ENCODE measurements at regions not wholly inside any gene's neighbourhood (a gene's known extent, or its start where the extent isn't known, plus 50 kb on each side); places are given as distances from the start of the nearest gene placed in this dataset.

DNA sequence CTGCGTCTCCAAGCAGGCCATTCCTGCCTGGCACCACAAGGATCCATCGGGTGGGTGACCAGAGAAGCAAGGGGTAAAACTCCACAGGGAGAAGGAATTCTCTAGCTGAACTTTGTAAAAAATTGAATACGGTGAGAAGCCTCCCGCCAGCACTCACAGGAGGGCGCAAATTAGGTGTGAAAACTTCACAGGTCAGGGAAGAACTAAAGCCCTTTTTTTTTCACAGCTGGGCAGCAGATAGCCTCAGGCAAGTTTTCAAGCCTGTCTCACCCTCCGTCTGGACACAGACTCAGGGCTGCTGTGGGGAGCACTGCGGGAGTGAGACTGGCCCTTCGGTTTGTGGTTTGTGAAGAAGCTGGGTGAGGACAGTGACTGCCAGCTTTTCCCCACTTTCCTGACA, 224.1 kb upstream of the FGF16 start:
- no peak for TF ChIP-seq EZH2 (IDR thresholded peaks at IDR 0.05; ENCODE audit: low read length)
- TF ChIP-seq, protein P1, sequence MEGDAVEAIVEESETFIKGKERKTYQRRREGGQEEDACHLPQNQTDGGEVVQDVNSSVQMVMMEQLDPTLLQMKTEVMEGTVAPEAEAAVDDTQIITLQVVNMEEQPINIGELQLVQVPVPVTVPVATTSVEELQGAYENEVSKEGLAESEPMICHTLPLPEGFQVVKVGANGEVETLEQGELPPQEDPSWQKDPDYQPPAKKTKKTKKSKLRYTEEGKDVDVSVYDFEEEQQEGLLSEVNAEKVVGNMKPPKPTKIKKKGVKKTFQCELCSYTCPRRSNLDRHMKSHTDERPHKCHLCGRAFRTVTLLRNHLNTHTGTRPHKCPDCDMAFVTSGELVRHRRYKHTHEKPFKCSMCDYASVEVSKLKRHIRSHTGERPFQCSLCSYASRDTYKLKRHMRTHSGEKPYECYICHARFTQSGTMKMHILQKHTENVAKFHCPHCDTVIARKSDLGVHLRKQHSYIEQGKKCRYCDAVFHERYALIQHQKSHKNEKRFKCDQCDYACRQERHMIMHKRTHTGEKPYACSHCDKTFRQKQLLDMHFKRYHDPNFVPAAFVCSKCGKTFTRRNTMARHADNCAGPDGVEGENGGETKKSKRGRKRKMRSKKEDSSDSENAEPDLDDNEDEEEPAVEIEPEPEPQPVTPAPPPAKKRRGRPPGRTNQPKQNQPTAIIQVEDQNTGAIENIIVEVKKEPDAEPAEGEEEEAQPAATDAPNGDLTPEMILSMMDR (optimal IDR thresholded peaks at IDR 0.05 in 1 of 3, IDR thresholded peaks at IDR 0.05 in 1 of 3, conservative IDR thresholded peaks at IDR 0.05 in 1 of 3; ENCODE audit: extremely low read depth in 1 of 3, insufficient read depth in 2 of 3, low read length in 3 of 3) = no peak
- no peak for DNase-seq (ENCODE audit: low read depth, low spot score)
- FAIRE-seq = no peak
- dilution Hi-C loops (cut with MboI; ENCODE audit: extremely low pct_ligation_motif_present, low sequenced_read_pairs) = no loop called here
- Histone ChIP-seq H3K36me3 (ENCODE audit: control insufficient read depth in 2 of 2, extremely low read depth in 1 of 2, insufficient read depth in 2 of 2, low read length in 2 of 2) (no peaks in the 10 kb centered on the region), H3K4me2 (ENCODE audit: control insufficient read depth, extremely low read depth, insufficient read depth, low read depth, low read length) (no peak overlapping the region), H3K9ac (ENCODE audit: control insufficient read depth, extremely low read depth, insufficient read depth, low read length) (no peak overlapping the region), H4K20me1 (ENCODE audit: control insufficient read depth, extremely low read depth, insufficient read depth, low read length) (no peaks in the 10 kb centered on the region), H3K9me1 (ENCODE audit: control insufficient read depth, extremely low read depth, insufficient read depth, low read length) (no peaks in the 10 kb centered on the region), H3K79me2 (ENCODE audit: control insufficient read depth, insufficient read depth, low read length) (no peaks in the 10 kb centered on the region), H3K27ac (ENCODE audit: control insufficient read depth, insufficient read depth, low read length) (no peak overlapping the region), H3K4me3 (ENCODE audit: control insufficient read depth in 2 of 3, extremely low read depth in 1 of 3, insufficient read depth in 2 of 3, low read depth in 1 of 3, low read length in 3 of 3) (no peak overlapping the region), H3K27me3 (ENCODE audit: control insufficient read depth, extremely low read depth, insufficient read depth, low read length) (no peaks in the 10 kb centered on the region), H3K4me1 (ENCODE audit: control insufficient read depth, extremely low read depth, insufficient read depth, low read length) (no peaks in the 10 kb centered on the region), H3K9me3 (ENCODE audit: control insufficient read depth, low read depth, low read length) (no peaks in the 10 kb centered on the region), H2AFZ (ENCODE audit: control insufficient read depth, low read length) (no peak overlapping the region)

DNA sequence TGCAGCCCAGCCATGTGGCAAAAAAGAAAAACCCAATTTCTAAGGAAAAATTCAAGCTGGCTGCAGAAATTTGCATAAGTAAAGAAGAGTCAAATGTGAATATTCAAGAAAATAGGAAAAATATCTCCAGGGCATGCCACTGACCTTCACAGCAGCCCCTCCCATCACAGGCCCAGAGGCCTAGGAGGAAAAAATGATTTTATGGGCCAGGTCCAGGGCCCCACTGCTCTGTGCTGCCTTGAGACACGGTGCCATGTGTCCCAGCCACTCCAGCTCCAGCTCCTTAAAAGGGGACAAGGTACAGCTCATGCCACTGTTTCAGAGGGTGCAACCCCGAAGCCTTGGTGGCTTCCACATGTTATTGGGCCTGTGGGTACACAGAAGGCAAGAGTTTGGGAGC, 182.7 kb upstream of the FGF16 start:
- Histone ChIP-seq H3K4me3 (ENCODE audit: control insufficient read depth in 2 of 3, extremely low read depth in 1 of 3, insufficient read depth in 2 of 3, low read depth in 1 of 3, low read length in 3 of 3) (no peak overlapping the region), H3K79me2 (ENCODE audit: control insufficient read depth, insufficient read depth, low read length) (no peaks in the 10 kb centered on the region), H2AFZ (ENCODE audit: control insufficient read depth, low read length) (no peak overlapping the region), H3K9me3 (ENCODE audit: control insufficient read depth, low read depth, low read length) (peaks cover 2% of the 10 kb centered on the region), H3K4me1 (ENCODE audit: control insufficient read depth, extremely low read depth, insufficient read depth, low read length) (no peaks in the 10 kb centered on the region), H3K27me3 (ENCODE audit: control insufficient read depth, extremely low read depth, insufficient read depth, low read length) (no peaks in the 10 kb centered on the region), H4K20me1 (ENCODE audit: control insufficient read depth, extremely low read depth, insufficient read depth, low read length) (no peaks in the 10 kb centered on the region), H3K27ac (ENCODE audit: control insufficient read depth, insufficient read depth, low read length) (no peak overlapping the region), H3K9ac (ENCODE audit: control insufficient read depth, extremely low read depth, insufficient read depth, low read length) (no peak overlapping the region), H3K4me2 (ENCODE audit: control insufficient read depth, extremely low read depth, insufficient read depth, low read depth, low read length) (no peak overlapping the region), H3K9me1 (ENCODE audit: control insufficient read depth, extremely low read depth, insufficient read depth, low read length) (no peaks in the 10 kb centered on the region), H3K36me3 (ENCODE audit: control insufficient read depth in 2 of 2, extremely low read depth in 1 of 2, insufficient read depth in 2 of 2, low read length in 2 of 2) (no peaks in the 10 kb centered on the region)
- no peak for DNase-seq (ENCODE audit: low read depth, low spot score)
- no peak for TF ChIP-seq EZH2 (IDR thresholded peaks at IDR 0.05; ENCODE audit: low read length)
- TF ChIP-seq, protein P1 (optimal IDR thresholded peaks at IDR 0.05 in 1 of 3, IDR thresholded peaks at IDR 0.05 in 1 of 3, conservative IDR thresholded peaks at IDR 0.05 in 1 of 3; ENCODE audit: extremely low read depth in 1 of 3, insufficient read depth in 2 of 3, low read length in 3 of 3) = no peak
- no peak for FAIRE-seq
- dilution Hi-C loops (cut with MboI; ENCODE audit: extremely low pct_ligation_motif_present, low sequenced_read_pairs) = no loop called here
